NCI-H69 (cell line): ENCODE measurements at regions not wholly inside any gene's neighbourhood (a gene's known extent, or its start where the extent isn't known, plus 50 kb on each side); places are given as distances from the start of the nearest gene placed in this dataset.
"Not testable (repeated sequence)": the region's sequence is repeated elsewhere in the genome, so short reads cannot be mapped to it uniquely, and the experiment has no call there.

ENCODE experiments used
- DNase-seq: peaks from one replicate; lab custom pipeline; 2025; lab: John Stamatoyannopoulos, UW

DNA sequence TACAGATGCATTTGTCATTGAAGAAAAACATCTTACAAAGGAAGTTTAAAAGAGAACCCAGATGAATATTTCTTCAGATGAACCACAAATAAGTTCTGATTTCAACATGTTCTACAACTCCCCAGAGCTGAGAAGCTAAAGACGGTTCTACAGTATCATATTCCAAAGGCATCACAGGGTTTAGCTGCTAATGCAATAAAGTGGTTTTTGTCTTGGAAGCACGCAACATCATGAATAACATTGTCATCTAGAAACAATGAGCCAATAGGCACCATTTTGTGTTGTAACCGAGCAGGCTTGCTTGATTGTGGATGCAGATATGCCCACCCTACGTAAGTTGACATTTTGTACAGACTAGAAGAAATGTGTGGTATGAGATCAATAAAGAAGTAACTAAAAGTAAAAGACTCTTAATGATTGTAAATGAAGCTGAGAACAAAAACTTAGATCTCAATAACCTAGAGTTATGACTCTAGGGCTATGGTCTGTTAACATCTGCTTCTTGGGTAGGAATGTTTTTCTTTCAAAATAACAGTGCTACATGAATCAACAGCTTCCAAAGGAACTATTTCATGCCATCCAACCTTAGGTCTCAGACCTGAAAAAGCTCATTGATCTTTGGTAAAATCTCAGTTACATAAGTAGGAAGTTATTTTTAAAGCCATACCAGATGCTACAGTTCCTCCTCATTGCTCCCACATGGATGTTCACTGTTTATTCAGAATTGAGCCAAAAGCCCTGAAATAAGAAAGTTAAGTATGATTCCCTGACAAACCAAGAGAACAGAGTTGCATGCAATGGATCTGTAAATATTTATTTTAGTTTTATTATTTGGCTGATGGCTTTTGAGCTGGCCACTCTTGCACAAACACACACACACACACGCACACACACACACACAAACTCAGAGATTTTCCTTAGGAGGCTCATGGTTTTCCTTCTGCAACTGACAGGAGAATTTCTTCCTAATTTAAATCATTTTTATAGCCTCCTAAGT, 118.7 kb upstream of the SLCO6A1 start:
- DNase-seq = no peak

GRCh38 chr5:102622262-102622661, 123.5 kb upstream of the SLCO6A1 start:
- no peak for DNase-seq

GRCh38 chr5:102623329-102624065, 124.7 kb upstream of the SLCO6A1 start:
- DNase-seq = no peak

- DNase-seq = peak; percentile 44
These were observed 125.6 kb upstream of the SLCO6A1 start for GRCh38 chr5:102624405-102624804.

- DNase-seq = no peak
These were observed 126.7 kb upstream of the SLCO6A1 start for GRCh38 chr5:102625468-102625867.

GRCh38 chr5:102625928-102626327, 127.1 kb upstream of the SLCO6A1 start:
- DNase-seq = no peak

DNA sequence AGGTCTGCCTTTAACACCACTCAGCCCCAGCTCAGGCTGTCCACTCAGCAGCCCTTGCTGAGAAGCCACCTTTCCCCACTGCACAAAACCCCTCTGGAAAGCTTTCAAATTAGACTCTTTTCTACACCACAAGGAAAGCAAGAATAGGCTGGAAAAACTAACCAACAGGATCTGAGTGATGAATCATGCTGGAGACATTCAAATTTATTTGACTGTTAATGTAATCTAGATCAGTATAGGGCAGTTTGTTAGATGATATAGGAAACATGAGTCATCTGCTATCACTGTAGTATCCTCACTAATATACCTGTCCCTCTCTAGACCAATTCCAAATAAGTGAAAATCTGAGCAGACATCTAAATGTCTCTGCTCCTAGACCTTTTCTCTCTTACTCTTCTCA, 127.8 kb upstream of the PAM start:
- no peak for DNase-seq

DNA sequence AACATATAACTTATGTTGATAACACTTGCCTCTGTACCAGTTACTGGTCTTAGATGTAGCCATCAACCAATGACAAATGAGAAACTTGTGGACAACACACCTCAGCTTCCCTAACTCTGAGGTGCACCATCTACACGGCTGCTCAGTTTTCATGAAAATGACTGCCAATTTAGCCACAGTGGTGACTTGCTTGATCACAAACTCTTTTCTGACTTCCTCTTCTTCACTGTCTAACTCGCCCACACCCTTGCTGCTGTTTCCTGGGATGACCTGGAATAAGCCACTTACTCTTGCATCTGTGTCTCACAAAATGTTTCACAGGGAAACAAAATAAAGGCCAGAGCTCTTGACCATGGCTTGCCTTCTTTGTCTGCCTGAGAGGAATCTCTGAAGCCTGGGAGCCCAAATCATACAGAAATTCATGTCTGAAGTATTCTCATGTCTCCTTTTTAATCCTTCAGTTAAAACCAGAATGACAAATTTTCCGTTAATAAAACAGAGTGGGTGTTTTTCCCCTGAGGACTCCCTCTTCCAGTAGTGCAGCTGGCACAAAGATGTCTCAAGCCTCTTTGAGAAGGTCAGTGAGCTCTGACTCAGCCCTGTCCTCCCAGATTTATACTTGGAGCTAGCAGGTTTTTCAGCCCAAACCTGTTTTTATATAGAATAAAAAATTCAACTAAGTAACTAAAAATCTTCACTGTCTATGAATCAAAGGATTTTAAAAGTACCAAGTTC, 126.5 kb upstream of the PAM start:
- no peak for DNase-seq

DNA sequence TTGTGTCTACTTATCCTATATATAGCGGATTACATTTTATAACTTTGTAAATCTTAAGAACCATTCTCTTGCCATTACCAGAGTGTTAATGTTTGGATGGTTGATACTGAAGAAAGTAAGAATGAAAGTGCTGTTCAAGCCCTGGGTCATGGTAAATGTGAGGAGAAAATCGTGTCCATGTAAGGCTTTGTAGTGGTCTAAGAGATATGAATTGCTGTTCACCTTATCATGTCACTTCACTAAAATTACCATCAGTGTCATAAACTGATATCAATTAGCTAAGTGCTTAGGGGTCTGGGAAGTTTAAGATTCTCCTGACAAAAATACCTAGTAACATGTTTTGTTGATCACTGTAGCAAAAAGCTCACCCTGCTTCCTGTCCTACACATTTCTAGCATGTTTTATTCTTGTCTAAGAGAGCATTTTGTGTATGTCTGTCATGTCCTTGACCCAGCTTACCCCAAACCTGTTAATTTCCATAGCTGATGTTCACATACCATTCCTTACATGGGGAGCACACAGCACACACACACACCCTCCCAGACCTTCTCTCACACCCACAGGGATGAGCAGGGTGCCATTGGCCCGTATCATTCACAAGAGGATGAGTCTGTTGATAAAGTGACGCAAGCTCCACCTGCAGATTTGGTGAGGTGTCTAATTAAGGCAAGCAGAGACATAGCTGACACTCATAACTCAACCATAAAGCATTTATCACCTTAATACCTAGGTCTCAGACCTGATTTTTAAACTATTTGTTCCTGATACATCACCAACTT, 125.1 kb upstream of the PAM start:
- DNase-seq = no peak

- DNase-seq = not testable (repeated sequence)
These were observed 119.7 kb upstream of the PAM start for GRCh38 chr5:102635399-102635798.

DNA sequence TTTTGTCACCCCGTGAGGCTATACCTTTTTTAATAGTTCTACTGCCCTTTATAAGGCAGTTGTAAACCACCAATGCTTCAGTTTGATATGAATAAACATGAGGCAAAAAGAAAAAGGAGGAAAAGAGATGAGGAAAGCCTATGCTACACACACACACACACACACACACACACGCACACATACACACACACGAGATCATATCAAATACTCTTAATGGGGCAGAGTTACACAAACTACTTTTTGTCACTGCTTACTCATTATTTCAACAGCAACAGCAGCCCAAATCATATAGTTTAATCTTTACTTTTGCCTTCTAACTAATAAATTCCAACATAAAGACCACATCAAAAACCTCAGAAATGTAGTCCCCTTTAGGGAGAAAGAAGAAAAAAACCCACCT, 116.8 kb upstream of the PAM start:
- DNase-seq = no peak

GRCh38 chr5:102638912-102639652, 116.0 kb upstream of the PAM start:
- DNase-seq = peak; percentile 22

GRCh38 chr5:102649731-102650130, 105.4 kb upstream of the PAM start:
- DNase-seq = no peak

- DNase-seq = peak; percentile 48
These were observed 103.6 kb upstream of the PAM start for GRCh38 chr5:102651466-102651865.

DNA sequence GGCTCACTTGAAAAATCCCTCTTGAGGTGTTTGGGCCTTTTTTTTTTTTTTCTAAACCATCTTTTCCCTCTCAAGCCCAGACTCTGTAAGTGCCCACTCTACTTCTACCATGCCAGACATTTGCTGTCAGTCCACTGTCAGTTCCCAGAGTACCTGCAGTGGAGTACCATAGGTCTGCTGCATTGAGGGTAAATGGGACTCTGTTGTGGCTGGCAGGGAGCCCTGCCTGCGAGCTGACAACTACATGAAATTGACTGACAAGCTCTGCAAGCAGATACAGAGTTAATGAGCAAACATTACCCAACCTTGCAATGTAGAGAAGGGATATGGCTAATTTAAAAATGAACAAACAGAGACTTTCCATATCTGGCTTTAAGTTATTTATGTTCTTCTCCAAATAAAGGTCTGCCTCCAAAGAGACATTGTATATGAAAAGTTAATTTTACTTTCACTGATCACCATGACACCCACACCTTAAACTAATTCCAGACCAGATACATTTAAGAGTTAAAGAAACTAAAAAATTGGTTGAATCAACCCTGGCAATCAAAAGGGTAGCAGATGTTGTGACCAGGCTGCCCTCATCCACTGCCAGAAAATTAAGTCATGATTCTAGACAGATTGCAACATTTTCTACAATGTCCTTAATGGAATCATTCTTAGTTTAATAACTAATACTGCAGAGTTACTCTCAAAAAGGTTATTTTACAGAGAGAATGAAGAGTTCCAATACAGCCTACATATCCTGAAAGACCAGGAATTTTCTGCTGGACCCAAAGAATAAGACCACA, 100.4 kb upstream of the PAM start:
- DNase-seq = peak; percentile 82

GRCh38 chr5:102659151-102659550, 96.0 kb upstream of the PAM start:
- no peak for DNase-seq

DNA sequence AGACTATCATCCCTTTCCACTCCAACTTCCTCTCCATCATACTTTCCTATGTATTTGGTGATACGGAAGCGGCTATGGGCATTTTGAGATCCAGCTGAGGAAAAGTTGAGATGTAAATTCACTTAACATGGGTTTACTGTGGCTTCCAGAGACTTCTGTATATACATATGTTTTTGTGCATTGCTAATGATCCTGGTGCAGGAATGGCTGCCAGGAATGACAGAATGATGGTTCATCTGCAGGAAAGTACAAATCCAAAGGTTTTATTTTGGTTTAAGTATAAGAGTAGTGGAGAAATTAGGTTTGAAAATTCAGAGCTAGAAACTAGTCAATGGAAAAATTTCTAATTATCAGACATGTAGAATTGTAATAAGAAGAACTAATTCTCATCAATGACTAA, 95.0 kb upstream of the PAM start:
- DNase-seq = no peak

DNA sequence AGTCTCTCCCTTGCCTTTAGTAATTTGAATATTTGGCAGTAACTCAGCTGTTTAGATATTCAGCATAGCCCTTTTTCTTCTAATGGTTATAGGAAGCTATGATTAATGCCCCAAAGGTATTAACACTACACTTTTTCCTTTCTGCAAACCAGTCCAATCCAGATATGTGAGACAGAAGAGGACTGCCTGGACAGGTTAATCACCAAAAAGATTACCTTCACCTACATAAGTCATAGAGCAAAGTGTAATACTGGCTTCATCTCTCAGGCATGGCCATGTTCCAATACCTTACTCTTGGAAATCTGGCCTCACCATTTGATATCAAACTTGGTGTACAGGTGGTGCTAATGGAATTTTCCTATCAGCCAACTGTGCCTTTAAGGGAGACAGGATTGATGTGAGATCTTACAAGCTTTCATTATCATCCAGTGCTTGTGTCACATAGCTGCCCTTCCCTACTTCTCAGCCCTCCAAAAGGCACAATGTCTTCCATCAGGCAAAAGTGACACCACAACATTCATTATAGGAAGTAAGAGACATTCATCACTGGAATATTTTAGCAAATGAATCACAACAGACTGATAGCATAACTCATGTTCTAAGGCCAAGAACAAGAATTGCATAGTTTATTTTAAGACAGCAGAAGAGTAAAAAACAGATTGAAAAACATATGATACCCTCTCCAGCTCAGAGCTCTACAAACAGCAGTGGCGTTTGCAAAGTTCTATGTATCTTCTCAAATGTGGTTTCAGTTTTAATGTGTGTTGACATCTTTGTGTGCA, 91.2 kb upstream of the PAM start:
- peak; percentile 66 for DNase-seq

GRCh38 chr5:102664616-102665335, 90.3 kb upstream of the PAM start:
- DNase-seq = peak; percentile 59
